ENCODE measurements at regions not wholly inside any gene's neighbourhood (a gene's known extent, or its start where the extent isn't known, plus 50 kb on each side); places are given as distances from the start of the nearest gene placed in this dataset.

DNA sequence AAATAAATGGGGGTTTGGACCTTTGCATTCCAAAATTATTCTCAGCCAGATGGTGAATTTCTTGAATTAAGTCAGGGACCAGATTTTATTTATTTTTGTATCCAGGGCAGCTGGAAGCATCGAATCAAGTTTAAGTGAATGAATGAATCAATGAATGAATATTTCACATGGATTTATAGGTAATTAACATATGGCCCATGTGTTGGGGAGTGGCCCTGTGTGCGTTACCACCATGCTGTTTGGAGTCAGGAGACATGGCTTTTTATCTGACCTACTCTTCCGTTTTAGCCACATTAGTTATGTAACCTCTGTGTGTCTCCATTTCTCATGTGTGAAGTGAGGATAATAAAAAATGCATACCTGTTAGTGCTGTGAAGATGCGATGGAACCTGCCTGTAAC, 213.5 kb downstream of the CDH26 start:
- Histone ChIP-seq H4K20me1 (ENCODE audit: low read length) (no peaks in the 10 kb centered on the region), H3K27ac (ENCODE audit: low read length) (no peak overlapping the region), H3F3A (ENCODE audit: low read length, unreplicated experiment) (no peaks in the 10 kb centered on the region), H3K9ac (ENCODE audit: low read length) (no peak overlapping the region), H3K27me3 (ENCODE audit: low read length) (peaks cover 33% of the 10 kb centered on the region), H3K79me2 (ENCODE audit: low read length) (no peaks in the 10 kb centered on the region), H3K4me3 (ENCODE audit: low read length) (no peak overlapping the region), H3K9me3 (ENCODE audit: low read length) (no peaks in the 10 kb centered on the region), H3K36me3 (ENCODE audit: low read depth, low read length) (no peaks in the 10 kb centered on the region), H3K4me2 (ENCODE audit: low read length) (no peak overlapping the region), H2AFZ (ENCODE audit: low read length) (no peak overlapping the region), H3K4me1 (ENCODE audit: insufficient read depth, low read length) (no peaks in the 10 kb centered on the region), H3K9me2 (replicated peaks; ENCODE audit: low read length) (no peaks in the 10 kb centered on the region)
- POLR2A ChIA-PET (ENCODE audit: unreplicated experiment), result no interaction called here
- DNase-seq (no peak), ATAC-seq (no peak)
- CTCF ChIA-PET, result no interaction called here
- TF ChIP-seq EZH2 (IDR thresholded peaks at IDR 0.05; ENCODE audit: low read length, unreplicated experiment) (no peak), EZH2phosphoT487 (IDR thresholded peaks at IDR 0.05; ENCODE audit: borderline replicate concordance, low read length) (no peak)
- TF ChIP-seq, protein P1, sequence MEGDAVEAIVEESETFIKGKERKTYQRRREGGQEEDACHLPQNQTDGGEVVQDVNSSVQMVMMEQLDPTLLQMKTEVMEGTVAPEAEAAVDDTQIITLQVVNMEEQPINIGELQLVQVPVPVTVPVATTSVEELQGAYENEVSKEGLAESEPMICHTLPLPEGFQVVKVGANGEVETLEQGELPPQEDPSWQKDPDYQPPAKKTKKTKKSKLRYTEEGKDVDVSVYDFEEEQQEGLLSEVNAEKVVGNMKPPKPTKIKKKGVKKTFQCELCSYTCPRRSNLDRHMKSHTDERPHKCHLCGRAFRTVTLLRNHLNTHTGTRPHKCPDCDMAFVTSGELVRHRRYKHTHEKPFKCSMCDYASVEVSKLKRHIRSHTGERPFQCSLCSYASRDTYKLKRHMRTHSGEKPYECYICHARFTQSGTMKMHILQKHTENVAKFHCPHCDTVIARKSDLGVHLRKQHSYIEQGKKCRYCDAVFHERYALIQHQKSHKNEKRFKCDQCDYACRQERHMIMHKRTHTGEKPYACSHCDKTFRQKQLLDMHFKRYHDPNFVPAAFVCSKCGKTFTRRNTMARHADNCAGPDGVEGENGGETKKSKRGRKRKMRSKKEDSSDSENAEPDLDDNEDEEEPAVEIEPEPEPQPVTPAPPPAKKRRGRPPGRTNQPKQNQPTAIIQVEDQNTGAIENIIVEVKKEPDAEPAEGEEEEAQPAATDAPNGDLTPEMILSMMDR (conservative IDR thresholded peaks at IDR 0.05; ENCODE audit: low read depth, low read length), result no peak
- BruUV-seq (replicated peaks), result no TSS peak
- intact Hi-C loops (cut with micrococcal nuclease), result no loop called here

DNA sequence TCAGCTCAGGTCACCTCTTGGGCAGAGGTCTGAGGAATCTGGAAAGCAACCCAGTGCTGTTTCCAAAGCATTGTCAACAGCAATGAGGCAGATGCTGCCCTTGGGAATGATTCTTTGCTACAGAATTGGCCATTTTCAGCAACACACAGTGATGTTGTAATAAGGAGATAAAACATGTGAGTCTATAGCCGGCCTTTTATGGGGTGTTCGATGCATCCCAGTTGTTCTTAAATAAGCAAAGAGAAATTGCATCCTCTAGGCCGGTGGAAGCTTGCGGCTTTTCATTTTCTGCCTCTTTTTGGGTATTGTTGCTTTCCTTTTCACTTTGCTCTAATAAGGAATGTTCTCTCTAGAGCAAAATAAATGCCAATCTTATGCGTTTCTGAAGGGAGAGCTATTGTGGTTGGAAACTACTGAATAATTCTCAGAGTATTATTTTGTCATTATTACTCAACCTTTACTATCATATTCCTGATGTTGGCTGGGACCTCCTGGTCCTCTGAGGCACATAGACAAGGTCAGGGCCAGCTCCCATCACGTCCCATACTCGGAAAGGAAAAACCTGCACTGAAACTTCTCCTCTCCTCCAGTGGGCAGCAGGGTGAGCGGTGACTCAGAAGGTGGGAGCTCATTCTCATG, 214.2 kb downstream of the CDH26 start:
- H3K4me3 ChIP-seq (ENCODE audit: low read length), result no peak overlapping the region
- H3K79me2 ChIP-seq (ENCODE audit: low read length), result no peaks in the 10 kb centered on the region
- H3K9me3 ChIP-seq (ENCODE audit: low read length), result no peaks in the 10 kb centered on the region
- H3K36me3 ChIP-seq (ENCODE audit: low read depth, low read length), result no peaks in the 10 kb centered on the region
- no peaks in the 10 kb centered on the region for H3F3A ChIP-seq (ENCODE audit: low read length, unreplicated experiment)
- POLR2A ChIA-PET (ENCODE audit: unreplicated experiment), result no interaction called here
- no peak overlapping the region for H3K27ac ChIP-seq (ENCODE audit: low read length)
- H3K27me3 ChIP-seq (ENCODE audit: low read length), result peaks cover 33% of the 10 kb centered on the region
- BruUV-seq (replicated peaks), result no TSS peak
- H3K4me1 ChIP-seq (ENCODE audit: insufficient read depth, low read length), result no peaks in the 10 kb centered on the region
- no peak for DNase-seq
- intact Hi-C loops (cut with micrococcal nuclease), result no loop called here
- no peaks in the 10 kb centered on the region for H3K9me2 ChIP-seq (replicated peaks; ENCODE audit: low read length)
- H4K20me1 ChIP-seq (ENCODE audit: low read length), result no peaks in the 10 kb centered on the region
- H2AFZ ChIP-seq (ENCODE audit: low read length), result no peak overlapping the region
- no peak overlapping the region for H3K4me2 ChIP-seq (ENCODE audit: low read length)
- H3K9ac ChIP-seq (ENCODE audit: low read length), result no peak overlapping the region
- TF ChIP-seq, protein P1 (conservative IDR thresholded peaks at IDR 0.05; ENCODE audit: low read depth, low read length), result no peak
- TF ChIP-seq EZH2phosphoT487 (IDR thresholded peaks at IDR 0.05; ENCODE audit: borderline replicate concordance, low read length), result no peak
- TF ChIP-seq EZH2 (IDR thresholded peaks at IDR 0.05; ENCODE audit: low read length, unreplicated experiment), result no peak
- ATAC-seq, result no peak
- CTCF ChIA-PET, result no interaction called here

DNA sequence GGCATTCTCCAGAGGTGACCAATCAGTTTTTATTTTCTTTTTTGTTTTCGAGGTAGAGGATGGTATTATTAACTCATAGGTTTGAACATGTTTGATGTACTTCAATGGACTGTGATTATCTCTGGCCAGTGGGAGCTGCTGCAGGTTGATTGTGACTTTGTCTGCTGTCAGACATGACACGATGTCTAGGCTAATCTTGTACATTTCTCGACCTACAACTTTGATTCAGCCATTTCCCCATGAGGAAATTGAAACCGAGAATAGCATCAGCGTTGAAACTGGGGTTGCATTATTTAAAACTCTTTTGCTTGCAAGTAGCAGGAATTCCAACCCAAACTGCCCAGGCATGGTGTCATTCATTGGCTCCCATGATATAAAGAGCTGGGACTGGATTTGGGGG, 218.9 kb downstream of the CDH26 start:
- Histone ChIP-seq H3K27me3 (ENCODE audit: low read length) (peaks cover 34% of the 10 kb centered on the region), H3K9me3 (ENCODE audit: low read length) (no peaks in the 10 kb centered on the region), H3K9ac (ENCODE audit: low read length) (no peak overlapping the region), H4K20me1 (ENCODE audit: low read length) (no peaks in the 10 kb centered on the region), H3K4me1 (ENCODE audit: insufficient read depth, low read length) (no peaks in the 10 kb centered on the region), H3K9me2 (replicated peaks; ENCODE audit: low read length) (no peaks in the 10 kb centered on the region), H3K79me2 (ENCODE audit: low read length) (no peaks in the 10 kb centered on the region), H3K4me3 (ENCODE audit: low read length) (no peak overlapping the region), H2AFZ (ENCODE audit: low read length) (no peak overlapping the region), H3K27ac (ENCODE audit: low read length) (no peak overlapping the region), H3F3A (ENCODE audit: low read length, unreplicated experiment) (no peaks in the 10 kb centered on the region), H3K36me3 (ENCODE audit: low read depth, low read length) (no peaks in the 10 kb centered on the region), H3K4me2 (ENCODE audit: low read length) (no peak overlapping the region)
- TF ChIP-seq EZH2phosphoT487 (IDR thresholded peaks at IDR 0.05; ENCODE audit: borderline replicate concordance, low read length), result no peak
- ChIA-PET POLR2A (ENCODE audit: unreplicated experiment) (no interaction called here), CTCF (no interaction called here)
- intact Hi-C loops (cut with micrococcal nuclease), result no loop called here
- no peak for ATAC-seq
- no peak for DNase-seq
- no TSS peak for BruUV-seq (replicated peaks)
